ENCODE measurements at regions not wholly inside any gene's neighbourhood (a gene's known extent, or its start where the extent isn't known, plus 50 kb on each side); places are given as distances from the start of the nearest gene placed in this dataset.

DNA sequence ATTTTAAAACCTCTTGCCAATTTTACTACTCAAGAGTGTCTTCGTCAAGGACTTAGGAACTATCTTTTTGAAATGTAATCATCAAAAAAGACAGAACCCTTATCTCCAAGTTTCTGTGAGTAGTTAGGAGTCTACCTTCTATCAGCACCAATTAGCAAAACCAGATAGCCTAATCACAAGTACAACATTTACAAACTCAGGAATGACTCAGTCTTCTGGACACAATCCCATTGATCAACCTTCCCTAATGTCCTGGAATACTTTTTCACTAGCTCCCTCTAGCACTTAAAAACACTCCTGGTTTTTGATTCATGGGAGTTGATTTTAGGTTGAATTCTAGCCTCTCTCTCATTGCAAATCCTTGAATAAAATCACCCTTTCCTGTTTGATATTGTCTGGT is 680.7 kb downstream of the PRR16 start:
- ChIA-PET CTCF (interaction anchor here (1.0 kb wide), 1 partner anchor 14 kb away, joined by 3 read pairs; no protein-coding TSS in a partner anchor), POLR2A (no interaction called here)
- Histone ChIP-seq H3K36me3 (ENCODE audit: control insufficient read depth, insufficient read depth, low read length) (no peaks in the 10 kb centered on the region), H3K27me3 (ENCODE audit: control insufficient read depth, insufficient read depth, low read length) (no peaks in the 10 kb centered on the region), H3K4me3 (ENCODE audit: low read depth, low read length) (no peak overlapping the region)
- TF ChIP-seq, protein P1, sequence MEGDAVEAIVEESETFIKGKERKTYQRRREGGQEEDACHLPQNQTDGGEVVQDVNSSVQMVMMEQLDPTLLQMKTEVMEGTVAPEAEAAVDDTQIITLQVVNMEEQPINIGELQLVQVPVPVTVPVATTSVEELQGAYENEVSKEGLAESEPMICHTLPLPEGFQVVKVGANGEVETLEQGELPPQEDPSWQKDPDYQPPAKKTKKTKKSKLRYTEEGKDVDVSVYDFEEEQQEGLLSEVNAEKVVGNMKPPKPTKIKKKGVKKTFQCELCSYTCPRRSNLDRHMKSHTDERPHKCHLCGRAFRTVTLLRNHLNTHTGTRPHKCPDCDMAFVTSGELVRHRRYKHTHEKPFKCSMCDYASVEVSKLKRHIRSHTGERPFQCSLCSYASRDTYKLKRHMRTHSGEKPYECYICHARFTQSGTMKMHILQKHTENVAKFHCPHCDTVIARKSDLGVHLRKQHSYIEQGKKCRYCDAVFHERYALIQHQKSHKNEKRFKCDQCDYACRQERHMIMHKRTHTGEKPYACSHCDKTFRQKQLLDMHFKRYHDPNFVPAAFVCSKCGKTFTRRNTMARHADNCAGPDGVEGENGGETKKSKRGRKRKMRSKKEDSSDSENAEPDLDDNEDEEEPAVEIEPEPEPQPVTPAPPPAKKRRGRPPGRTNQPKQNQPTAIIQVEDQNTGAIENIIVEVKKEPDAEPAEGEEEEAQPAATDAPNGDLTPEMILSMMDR (IDR thresholded peaks at IDR 0.05; ENCODE audit: insufficient read depth, low read depth, low read length), result no peak
- DNase-seq (ENCODE audit: low read depth), result no peak

DNA sequence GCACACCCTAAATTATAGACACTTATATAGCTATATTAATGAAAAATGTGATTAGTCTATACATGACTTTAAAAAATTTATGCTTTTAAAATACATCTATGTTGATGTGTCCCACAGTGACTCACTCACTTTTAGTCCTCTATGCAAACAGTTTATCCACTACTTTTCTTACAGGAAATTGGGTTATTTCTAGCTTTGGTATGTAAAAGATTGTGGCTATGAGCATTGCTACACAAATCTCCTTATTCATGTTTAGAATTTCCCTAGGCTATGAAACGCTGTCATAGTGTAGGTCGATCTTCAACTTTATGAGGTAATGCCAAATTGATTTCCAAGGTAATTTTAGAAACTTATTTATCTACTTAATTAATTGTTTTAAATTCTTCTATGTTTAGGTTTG is 687.4 kb downstream of the PRR16 start:
- DNase-seq (ENCODE audit: low read depth), result no peak
- H3K4me3 ChIP-seq (ENCODE audit: low read depth, low read length), result no peak overlapping the region
- TF ChIP-seq, protein P1 (IDR thresholded peaks at IDR 0.05; ENCODE audit: insufficient read depth, low read depth, low read length), result no peak
- no peaks in the 10 kb centered on the region for H3K27me3 ChIP-seq (ENCODE audit: control insufficient read depth, insufficient read depth, low read length)
- CTCF ChIA-PET, result interaction anchor here (0.9 to 1.0 kb wide), 2 partner anchors 11 to 16 kb away, joined by 3 to 6 read pairs; no protein-coding TSS in a partner anchor
- POLR2A ChIA-PET, result no interaction called here
- H3K36me3 ChIP-seq (ENCODE audit: control insufficient read depth, insufficient read depth, low read length), result no peaks in the 10 kb centered on the region

DNA sequence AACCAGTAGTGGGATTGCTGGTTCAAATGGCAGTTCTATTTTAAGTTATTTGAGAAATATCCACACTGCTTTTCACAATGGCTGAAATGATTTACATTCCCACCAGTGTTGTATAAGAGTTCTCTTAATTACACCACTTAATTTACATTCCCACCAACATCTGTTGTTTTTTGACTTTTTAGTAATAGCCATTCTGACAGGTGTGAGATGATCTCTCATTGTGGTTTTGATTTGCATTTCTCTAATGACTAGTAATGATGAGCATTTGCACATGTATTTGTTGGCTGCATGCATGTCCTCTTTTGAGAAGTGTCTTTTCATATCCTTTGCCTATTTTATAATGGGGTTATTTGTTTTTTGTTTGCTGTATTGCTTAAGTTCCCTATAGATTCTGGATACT is 688.3 kb downstream of the PRR16 start:
- ChIA-PET CTCF (interaction anchor here (0.9 to 1.1 kb wide), 2 partner anchors 10 to 26 kb away, joined by 3 to 6 read pairs; no protein-coding TSS in a partner anchor), POLR2A (no interaction called here)
- Histone ChIP-seq H3K36me3 (ENCODE audit: control insufficient read depth, insufficient read depth, low read length) (no peaks in the 10 kb centered on the region), H3K27me3 (ENCODE audit: control insufficient read depth, insufficient read depth, low read length) (no peaks in the 10 kb centered on the region), H3K4me3 (ENCODE audit: low read depth, low read length) (no peak overlapping the region)
- no peak for DNase-seq (ENCODE audit: low read depth)
- TF ChIP-seq, protein P1 (IDR thresholded peaks at IDR 0.05; ENCODE audit: insufficient read depth, low read depth, low read length), result no peak

DNA sequence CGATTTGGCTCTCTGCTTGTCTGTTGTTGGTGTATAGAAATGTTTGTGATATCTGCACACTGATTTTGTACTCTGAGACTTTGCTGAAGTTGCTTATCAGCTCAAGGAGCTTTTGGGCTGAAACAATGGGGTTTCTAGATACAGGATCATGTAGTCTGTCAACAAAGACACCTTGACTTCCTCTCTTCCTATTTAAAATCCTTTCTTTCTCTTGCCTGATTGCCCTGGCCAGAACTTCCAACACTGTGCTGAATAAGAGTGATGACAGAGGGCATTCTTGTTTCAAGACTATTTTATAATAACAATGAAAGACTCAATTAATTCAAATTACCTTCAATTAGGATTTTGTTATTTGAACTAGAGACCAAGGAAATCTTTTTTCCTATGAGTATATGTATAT is 692.5 kb downstream of the PRR16 start:
- DNase-seq (ENCODE audit: low read depth), result no peak
- ChIA-PET POLR2A (no interaction called here), CTCF (no interaction called here)
- Histone ChIP-seq H3K4me3 (ENCODE audit: low read depth, low read length) (no peak overlapping the region), H3K27me3 (ENCODE audit: control insufficient read depth, insufficient read depth, low read length) (no peaks in the 10 kb centered on the region), H3K36me3 (ENCODE audit: control insufficient read depth, insufficient read depth, low read length) (no peaks in the 10 kb centered on the region)
- TF ChIP-seq, protein P1 (IDR thresholded peaks at IDR 0.05; ENCODE audit: insufficient read depth, low read depth, low read length), result no peak

DNA sequence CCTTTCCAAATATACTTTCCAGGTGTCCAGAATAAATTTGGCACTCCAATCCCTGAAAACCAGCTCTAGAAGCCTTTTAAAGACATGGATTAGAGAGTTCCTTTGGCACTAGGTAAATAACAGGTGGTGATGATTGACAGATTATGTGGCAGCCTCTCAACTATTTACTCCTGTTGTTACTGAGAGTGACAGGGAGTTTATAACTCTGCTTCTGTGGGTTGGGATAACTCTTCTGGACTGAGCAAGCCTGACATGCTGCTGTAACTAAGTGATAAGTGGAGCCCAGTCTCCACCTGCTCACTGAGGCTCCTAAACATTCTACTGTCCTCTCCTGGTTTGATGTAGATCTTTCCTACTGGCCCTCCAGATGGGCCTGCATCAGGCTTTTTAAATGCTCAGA is 693.2 kb upstream of the FTMT start:
- DNase-seq (ENCODE audit: low read depth), result no peak
- ChIA-PET CTCF (no interaction called here), POLR2A (no interaction called here)
- Histone ChIP-seq H3K36me3 (ENCODE audit: control insufficient read depth, insufficient read depth, low read length) (no peaks in the 10 kb centered on the region), H3K27me3 (ENCODE audit: control insufficient read depth, insufficient read depth, low read length) (no peaks in the 10 kb centered on the region), H3K4me3 (ENCODE audit: low read depth, low read length) (no peak overlapping the region)
- TF ChIP-seq, protein P1 (IDR thresholded peaks at IDR 0.05; ENCODE audit: insufficient read depth, low read depth, low read length), result no peak
